ENCODE measurements at regions not wholly inside any gene's neighbourhood (a gene's known extent, or its start where the extent isn't known, plus 50 kb on each side); places are given as distances from the start of the nearest gene placed in this dataset.

GRCh38 chr19:28494461-28494860 lies 718.5 kb downstream of the UQCRFS1 start:
- Histone ChIP-seq H2BK20ac (ENCODE audit: low read depth, low read length, poor library complexity, severe bottlenecking) (no peak overlapping the region), H3K27me3 (ENCODE audit: insufficient read depth, low read length) (no peaks in the 10 kb centered on the region), H4K5ac (ENCODE audit: insufficient read length, low read depth, low read length) (no peak overlapping the region), H2BK120ac (ENCODE audit: low read depth, low read length, poor library complexity, severe bottlenecking) (no peak overlapping the region), H2AK5ac (ENCODE audit: insufficient read length, low read length) (no peak overlapping the region), H3K23ac (ENCODE audit: insufficient read length, low read depth, low read length) (no peak overlapping the region), H3K56ac (ENCODE audit: insufficient read length, low read depth, low read length) (no peak overlapping the region), H2BK15ac (ENCODE audit: low read depth, low read length) (no peak overlapping the region), H2BK5ac (ENCODE audit: insufficient read length, low read length) (no peak overlapping the region), H3K79me2 (ENCODE audit: insufficient read depth, low read length) (no peaks in the 10 kb centered on the region), H2BK12ac (ENCODE audit: insufficient read length, low read depth, low read length) (no peak overlapping the region), H3K4me1 (ENCODE audit: insufficient read depth, low read length) (peaks cover 6% of the 10 kb centered on the region), H3K23me2 (ENCODE audit: insufficient read length, low read depth, low read length, poor library complexity, severe bottlenecking) (no peaks in the 10 kb centered on the region), H3K4ac (ENCODE audit: low read depth, low read length) (no peak overlapping the region), H3K14ac (ENCODE audit: insufficient read depth, low read length) (no peak overlapping the region), H4K8ac (replicated peaks; ENCODE audit: insufficient read length, low read depth, low read length) (no peak overlapping the region), H3K9ac (ENCODE audit: extremely low read depth, insufficient read length, low read length) (no peak overlapping the region), H3K18ac (ENCODE audit: insufficient read length, low read depth, low read length) (no peak overlapping the region), H4K91ac (ENCODE audit: insufficient read length, low read depth, low read length) (no peak overlapping the region), H3K27ac (ENCODE audit: insufficient read length, low read depth, low read length) (no peak overlapping the region), H3K4me2 (ENCODE audit: insufficient read depth, insufficient read length, low read length) (no peak overlapping the region), H4K20me1 (ENCODE audit: control insufficient read depth, insufficient read depth, insufficient read length) (no peaks in the 10 kb centered on the region), H2AFZ (ENCODE audit: low read length) (no peak overlapping the region), H3K9me3 (ENCODE audit: control insufficient read depth, low read depth, low read length) (no peaks in the 10 kb centered on the region), H3K79me1 (ENCODE audit: insufficient read depth, low read depth, low read length, poor library complexity, severe bottlenecking) (no peaks in the 10 kb centered on the region), H3T11ph (ENCODE audit: low read length) (no peak overlapping the region)
- Mint-ChIP-seq H3K9me3 (no peaks in the 10 kb centered on the region; a peak in 1 of 5 replicates), H3K27me3 (ENCODE audit: low read depth) (no peaks in the 10 kb centered on the region; the same call in 1 of the 2 replicates), H3K4me1 (peaks cover 35 to 36% of the 10 kb centered on the region in 2 experiments), H3K27ac (peak overlapping the region; percentile 32 to 49 (median 45); a peak in 4 of 7 replicates), H3K4me3 (no peak overlapping the region), H3K36me3 (ENCODE audit: insufficient read depth in 1 of 3, low read depth in 3 of 3) (no peaks in the 10 kb centered on the region)
- no peak for TF ChIP-seq CTCF (conservative IDR thresholded peaks at IDR 0.05)
- no CpG with 5 or more reads among the region's 7 CpGs for WGBS (ENCODE audit: extremely low coverage, insufficient read length, low lambda C conversion rate)
- DNase-seq = no peak
